Progenitor cell of endocrine pancreas (in vitro differentiated cells): ENCODE measurements at regions not wholly inside any gene's neighbourhood (a gene's known extent, or its start where the extent isn't known, plus 50 kb on each side); places are given as distances from the start of the nearest gene placed in this dataset.
"Not testable (repeated sequence)": the region's sequence is repeated elsewhere in the genome, so short reads cannot be mapped to it uniquely, and the experiment has no call there.

Source experiments
- DNase-seq: peaks from one replicate; pipeline ENCODE4 v3.0.0; 2021; ENCODE audit warnings: low spot score; ENCODE audit not compliant: unreplicated experiment
- H3K27ac Mint-ChIP-seq: 2 replicates; pipeline ENCODE4 v1.8.0; 2021; ENCODE audit warnings: mild to moderate bottlenecking, moderate library complexity, mixed read lengths
- H3K27me3 Mint-ChIP-seq: 2 replicates; pipeline ENCODE4 v1.8.0; 2021; ENCODE audit warnings: mixed read lengths
- H3K36me3 Mint-ChIP-seq: 2 replicates; pipeline ENCODE4 v1.8.0; 2022; ENCODE audit warnings: mixed read lengths; ENCODE audit not compliant: insufficient read depth
- H3K4me1 Mint-ChIP-seq: 2 replicates; pipeline ENCODE4 v1.8.0; 2021; ENCODE audit warnings: low read depth, mixed read lengths
- H3K4me3 Mint-ChIP-seq: 2 replicates; pipeline ENCODE4 v1.8.0; 2021; ENCODE audit warnings: low read depth, mild to moderate bottlenecking, moderate library complexity, mixed read lengths
- H3K9me3 Mint-ChIP-seq: 2 replicates; pipeline ENCODE4 v1.8.0; 2021; ENCODE audit warnings: low read depth, mixed read lengths
- CTCF ChIP-seq: fragments of 200-600 bp; sonication (generic); IDR thresholded peaks from one replicate; pipeline ENCODE4 v1.5.0; 2021; ENCODE audit warnings: antibody characterized with exemption, mild to moderate bottlenecking; ENCODE audit not compliant: unreplicated experiment

- H3K36me3 Mint-ChIP-seq = no peaks in the 10 kb centered on the region
- H3K4me3 Mint-ChIP-seq = no peak overlapping the region
- no peaks in the 10 kb centered on the region for H3K9me3 Mint-ChIP-seq
- no peak for TF ChIP-seq CTCF
- no peak overlapping the region for H3K27ac Mint-ChIP-seq
- peaks cover 37% of the 10 kb centered on the region for H3K4me1 Mint-ChIP-seq
- DNase-seq = no peak
- no peaks in the 10 kb centered on the region for H3K27me3 Mint-ChIP-seq
Measured at GRCh38 chr16:13629704-13630103, 290.2 kb upstream of the ERCC4 start.

- Mint-ChIP-seq H3K4me3 (no peak overlapping the region), H3K27me3 (no peaks in the 10 kb centered on the region), H3K9me3 (no peaks in the 10 kb centered on the region), H3K36me3 (no peaks in the 10 kb centered on the region), H3K4me1 (peaks cover 37% of the 10 kb centered on the region), H3K27ac (no peak overlapping the region)
- no peak for DNase-seq
- TF ChIP-seq CTCF = no peak
Measured at GRCh38 chr16:13630374-13630773, 289.6 kb upstream of the ERCC4 start.

- H3K27ac Mint-ChIP-seq = peak overlapping the region; percentile 35
- no peak for TF ChIP-seq CTCF
- H3K4me1 Mint-ChIP-seq = peaks cover 37% of the 10 kb centered on the region
- no peaks in the 10 kb centered on the region for H3K9me3 Mint-ChIP-seq
- H3K27me3 Mint-ChIP-seq = no peaks in the 10 kb centered on the region
- H3K4me3 Mint-ChIP-seq = no peak overlapping the region
- no peaks in the 10 kb centered on the region for H3K36me3 Mint-ChIP-seq
- no peak for DNase-seq
Measured at GRCh38 chr16:13631213-13631767, 288.7 kb upstream of the ERCC4 start.

- peak overlapping the region; percentile 31 for H3K27ac Mint-ChIP-seq
- no peaks in the 10 kb centered on the region for H3K9me3 Mint-ChIP-seq
- H3K27me3 Mint-ChIP-seq = no peaks in the 10 kb centered on the region
- peaks cover 37% of the 10 kb centered on the region for H3K4me1 Mint-ChIP-seq
- DNase-seq = no peak
- no peak for TF ChIP-seq CTCF
- H3K36me3 Mint-ChIP-seq = no peaks in the 10 kb centered on the region
- H3K4me3 Mint-ChIP-seq = no peak overlapping the region
Measured at GRCh38 chr16:13631916-13632315, 288.0 kb upstream of the ERCC4 start.

- H3K27me3 Mint-ChIP-seq, H3K9me3 Mint-ChIP-seq, DNase-seq, H3K4me3 Mint-ChIP-seq, H3K36me3 Mint-ChIP-seq: not testable (repeated sequence)
- peak overlapping the region; percentile 31 for H3K27ac Mint-ChIP-seq
- peaks cover 37% of the 10 kb centered on the region for H3K4me1 Mint-ChIP-seq
Measured at GRCh38 chr16:13632504-13632903, 287.4 kb upstream of the ERCC4 start.

GRCh38 chr16:13633391-13633861 lies 286.5 kb upstream of the ERCC4 start:
- DNase-seq = no peak
- no peaks in the 10 kb centered on the region for H3K36me3 Mint-ChIP-seq
- H3K9me3 Mint-ChIP-seq = no peaks in the 10 kb centered on the region
- TF ChIP-seq CTCF = no peak
- peaks cover 37% of the 10 kb centered on the region for H3K4me1 Mint-ChIP-seq
- peak overlapping the region; percentile 88 for H3K27ac Mint-ChIP-seq
- H3K27me3 Mint-ChIP-seq = no peaks in the 10 kb centered on the region
- H3K4me3 Mint-ChIP-seq = no peak overlapping the region
